HG03159 (cell line): ENCODE measurements at regions not wholly inside any gene's neighbourhood (a gene's known extent, or its start where the extent isn't known, plus 50 kb on each side); places are given as distances from the start of the nearest gene placed in this dataset.

Source experiments
- ATAC-seq: cut with Tn5 transposase; IDR thresholded peaks from one replicate; pipeline ENCODE4 v1.9.1; 2021; ENCODE audit warnings: mild to moderate bottlenecking, moderate library complexity; ENCODE audit not compliant: unreplicated experiment

GRCh38 chr7:52085610-52086009, 769.0 kb upstream of the COBL start:
- no peak for ATAC-seq

- ATAC-seq: no peak
Observed at GRCh38 chr7:52080493-52080892, 763.9 kb upstream of the COBL start.

- no peak for ATAC-seq
Observed at GRCh38 chr7:52079726-52080125, 763.1 kb upstream of the COBL start.

GRCh38 chr7:52077571-52077970, 761.0 kb upstream of the COBL start:
- ATAC-seq: no peak

- no peak for ATAC-seq
Observed at GRCh38 chr7:52074912-52075311, 758.3 kb upstream of the COBL start.

DNA sequence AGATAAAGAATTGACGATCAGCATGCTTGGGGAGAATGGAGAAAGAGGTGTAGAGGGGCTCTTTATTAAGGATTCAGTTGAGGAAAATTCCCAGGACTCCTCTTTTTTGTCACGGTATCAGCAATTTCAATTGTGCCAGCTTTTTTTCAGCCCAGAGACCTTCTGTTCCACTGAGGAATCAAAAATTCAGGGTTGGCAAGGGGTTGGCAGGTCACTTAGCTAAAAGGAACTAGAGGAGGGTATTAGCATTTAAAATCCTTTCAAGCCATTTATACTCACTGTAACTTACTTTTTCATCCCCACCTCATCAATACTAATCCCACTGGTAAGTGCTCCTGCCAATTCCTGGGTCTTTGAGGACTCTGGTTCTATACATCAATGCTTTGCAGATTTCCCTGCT, 757.5 kb upstream of the COBL start:
- ATAC-seq: no peak

- no peak for ATAC-seq
Observed at GRCh38 chr7:52071744-52072143, 755.1 kb upstream of the COBL start.

DNA sequence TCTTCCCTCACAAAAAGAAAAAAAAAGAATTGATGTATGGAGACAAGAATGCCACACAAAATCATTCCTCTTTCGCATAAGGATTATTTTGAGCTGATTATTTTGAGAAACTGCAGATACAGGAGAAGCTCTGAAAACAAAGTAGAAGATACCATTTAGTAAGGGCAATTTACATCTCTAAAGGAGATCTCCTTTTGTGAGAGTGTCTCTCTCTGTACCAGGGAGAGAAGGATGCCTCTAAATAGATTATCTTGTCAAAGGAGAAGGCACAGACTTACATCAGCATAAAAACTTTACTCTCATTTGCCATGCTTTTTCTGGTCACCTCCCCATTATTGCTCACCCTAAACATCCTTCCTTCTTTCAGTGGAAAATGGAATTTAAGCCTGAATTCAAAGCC, 747.9 kb upstream of the COBL start:
- no peak for ATAC-seq

DNA sequence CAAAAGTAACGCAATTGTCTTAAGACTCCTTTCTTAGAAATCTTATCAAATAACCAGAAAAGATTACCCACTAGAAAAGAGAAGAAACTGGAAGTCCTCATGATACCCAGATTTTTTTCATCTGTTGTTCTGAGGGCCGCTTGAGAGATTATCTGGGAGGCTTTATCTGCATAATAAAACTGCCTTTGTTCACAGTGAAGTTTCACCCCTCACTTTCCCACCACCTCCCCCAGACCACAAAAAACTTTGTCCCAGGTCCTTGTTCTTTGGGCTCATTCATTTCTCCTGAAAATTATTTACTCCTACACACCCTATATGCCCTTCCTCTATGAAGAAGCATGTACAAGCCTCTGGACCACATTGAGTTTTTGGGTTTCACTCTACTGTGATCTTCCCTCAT, 745.1 kb upstream of the COBL start:
- ATAC-seq: no peak

DNA sequence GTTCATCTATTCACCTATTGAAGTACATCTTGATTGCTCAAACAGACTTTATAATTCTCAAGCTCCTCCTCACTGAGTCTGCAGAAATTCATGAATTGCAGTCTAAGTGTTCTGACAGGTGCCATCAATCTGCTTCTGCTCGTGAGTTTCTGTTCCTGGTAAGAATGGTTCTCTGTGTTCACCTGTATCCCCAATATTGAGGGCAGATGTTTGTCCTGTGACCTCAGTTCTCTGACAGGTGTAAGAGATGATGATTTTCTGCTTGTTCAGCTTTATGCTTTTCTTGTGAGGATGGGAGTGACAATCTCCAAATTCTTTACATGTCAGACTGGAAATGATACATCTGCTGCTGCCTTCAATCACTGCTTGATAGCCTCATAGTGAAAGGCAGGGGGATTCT, 736.9 kb upstream of the COBL start:
- ATAC-seq: no peak

DNA sequence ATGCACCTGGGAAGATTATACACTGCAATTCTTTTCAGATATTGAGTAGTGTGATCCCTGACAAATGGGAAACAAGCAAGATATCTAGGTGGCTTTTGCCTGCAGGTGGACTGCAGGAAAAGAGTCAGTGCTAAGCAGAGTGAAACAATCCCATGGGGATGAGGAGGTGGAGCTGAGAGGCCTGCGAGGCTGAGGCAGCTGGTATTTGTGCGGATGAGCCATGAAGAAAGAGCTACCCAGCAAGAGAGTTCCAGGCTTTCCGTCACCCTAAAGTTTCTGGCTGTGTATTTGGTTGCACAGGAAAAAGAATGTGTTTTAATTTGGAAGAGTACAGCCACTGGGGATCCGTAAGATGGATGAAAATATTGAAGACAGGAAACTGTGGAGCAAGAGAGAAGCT, 714.1 kb upstream of the COBL start:
- ATAC-seq: no peak

GRCh38 chr7:52026140-52026539, 709.5 kb upstream of the COBL start:
- ATAC-seq: no peak

- ATAC-seq: no peak
Observed at GRCh38 chr7:52021343-52021742, 704.7 kb upstream of the COBL start.

- no peak for ATAC-seq
Observed at GRCh38 chr7:52018680-52019054, 702.1 kb upstream of the COBL start.

- no peak for ATAC-seq
Observed at GRCh38 chr7:52017802-52018679, 701.4 kb upstream of the COBL start.

- ATAC-seq: no peak
Observed at GRCh38 chr7:52009181-52009580, 692.6 kb upstream of the COBL start.

DNA sequence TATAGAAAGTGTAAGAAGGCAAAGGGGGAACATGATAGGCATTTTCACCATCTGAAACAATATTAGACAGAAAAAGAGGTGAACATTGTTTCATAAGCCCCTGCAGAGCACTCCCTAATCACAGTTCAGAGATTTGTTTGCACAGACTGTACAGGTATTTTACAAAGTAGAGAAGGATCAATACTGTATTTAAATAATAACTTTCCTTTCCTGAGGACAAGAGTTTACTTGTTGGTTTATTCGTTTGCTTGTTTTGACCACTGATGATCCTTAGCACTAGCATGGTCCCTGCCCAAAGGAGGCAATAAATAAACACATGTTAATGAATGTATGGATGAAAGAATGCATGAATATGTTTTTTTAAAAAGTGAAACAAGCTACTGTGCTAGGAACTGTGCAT, 690.1 kb upstream of the COBL start:
- no peak for ATAC-seq

GRCh38 chr7:52005613-52006012, 689.0 kb upstream of the COBL start:
- no peak for ATAC-seq

GRCh38 chr7:51995596-51996179, 679.1 kb upstream of the COBL start:
- no peak for ATAC-seq

- no peak for ATAC-seq
Observed at GRCh38 chr7:51982653-51983052, 666.0 kb upstream of the COBL start.

- no peak for ATAC-seq
Observed at GRCh38 chr7:51980812-51981211, 664.2 kb upstream of the COBL start.

DNA sequence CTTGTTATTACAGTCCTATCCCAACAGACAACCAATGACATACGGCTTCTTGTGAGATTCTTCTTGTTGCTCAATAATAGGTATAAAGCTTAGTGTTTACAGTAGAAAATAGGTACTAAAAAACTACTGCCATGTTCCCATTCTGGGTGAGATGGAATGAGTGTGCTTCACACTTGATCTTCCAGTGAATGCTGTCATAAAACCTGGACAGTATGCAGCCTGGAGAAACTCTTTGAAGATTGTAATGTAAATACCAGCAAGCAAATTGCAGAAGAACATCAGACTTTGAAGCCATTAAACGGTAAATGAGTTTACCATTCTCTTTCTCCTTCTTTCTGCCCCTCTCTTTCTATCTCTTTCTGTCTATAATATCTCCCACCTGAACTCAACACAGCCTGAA, 663.7 kb upstream of the COBL start:
- ATAC-seq: no peak

GRCh38 chr7:51977913-51978312, 661.3 kb upstream of the COBL start:
- no peak for ATAC-seq
